OCI-LY7 (cell line): ENCODE measurements at regions not wholly inside any gene's neighbourhood (a gene's known extent, or its start where the extent isn't known, plus 50 kb on each side); places are given as distances from the start of the nearest gene placed in this dataset.

Experiments used
- CTCF ChIP-seq: fragments of 200-600 bp; sonication (generic); conservative IDR thresholded peaks from 2 replicates; pipeline ENCODE4 v1.5.1; 2014; ENCODE audit warnings: mild to moderate bottlenecking, antibody characterized with exemption, low read length, moderate library complexity, mixed read lengths
- EZH2phosphoT487 ChIP-seq: fragments of 200-600 bp; sonication (generic); IDR thresholded peaks from 2 replicates; pipeline ENCODE4 v1.6.1; 2018; ENCODE audit warnings: low read depth, borderline replicate concordance, mild to moderate bottlenecking, mixed run types, antibody characterized with exemption, low read length, moderate library complexity, mixed read lengths

DNA sequence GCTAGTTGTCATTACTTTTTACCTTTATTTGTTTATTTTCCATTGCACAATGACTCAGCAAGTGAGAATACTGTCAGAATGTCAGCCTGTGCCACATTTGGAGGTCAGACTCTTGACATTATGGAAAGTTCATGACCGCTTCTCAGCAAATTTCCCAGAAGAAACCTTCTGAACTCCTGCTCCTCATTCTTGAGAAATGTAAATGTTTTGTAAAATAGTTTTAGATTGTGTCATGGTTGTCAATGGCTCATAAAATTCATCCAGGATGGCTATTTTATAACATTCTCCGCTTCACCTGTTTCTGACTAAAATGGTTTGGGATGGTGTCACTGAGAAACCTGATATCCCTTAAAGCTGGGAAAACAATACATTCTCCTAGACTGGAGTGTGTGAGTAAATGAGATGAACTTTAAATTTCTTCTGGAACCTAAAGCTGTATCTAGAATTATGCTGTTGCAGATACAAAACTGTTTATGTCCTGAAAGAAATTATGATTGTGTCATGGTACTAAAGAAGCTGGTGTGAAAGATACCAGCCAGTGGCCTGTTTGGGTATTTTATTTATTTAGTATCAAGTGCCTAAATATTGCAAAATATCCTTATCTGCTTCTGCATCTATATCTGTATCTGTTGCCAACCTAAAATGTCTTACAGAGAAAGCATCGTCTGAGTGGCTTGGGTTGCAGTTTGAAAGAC, 671.7 kb downstream of the GATA3 start:
- no peak for TF ChIP-seq CTCF
- no peak for TF ChIP-seq EZH2phosphoT487
